NB4 (cell line): ENCODE measurements at regions not wholly inside any gene's neighbourhood (a gene's known extent, or its start where the extent isn't known, plus 50 kb on each side); places are given as distances from the start of the nearest gene placed in this dataset.

ENCODE experiments used
- MYC ChIP-seq: IDR thresholded peaks from 2 replicates; pipeline ENCODE4 v1.6.1; 2011; ENCODE audit warnings: low read depth, low read length
- POLR2A ChIP-seq: IDR thresholded peaks from 2 replicates; pipeline ENCODE4 v1.6.1; 2011; ENCODE audit warnings: mild to moderate bottlenecking; ENCODE audit not compliant: insufficient read length; ENCODE audit errors: extremely low read depth
- TF ChIP-seq, protein P1 (sequence below): IDR thresholded peaks from one replicate; pipeline ENCODE4 v1.5.1; 2012; ENCODE audit warnings: low read depth, low read length
- TF ChIP-seq, protein P2 (sequence below): IDR thresholded peaks from 2 replicates; pipeline ENCODE4 v1.6.1; 2011; ENCODE audit warnings: low read depth, low read length

DNA sequence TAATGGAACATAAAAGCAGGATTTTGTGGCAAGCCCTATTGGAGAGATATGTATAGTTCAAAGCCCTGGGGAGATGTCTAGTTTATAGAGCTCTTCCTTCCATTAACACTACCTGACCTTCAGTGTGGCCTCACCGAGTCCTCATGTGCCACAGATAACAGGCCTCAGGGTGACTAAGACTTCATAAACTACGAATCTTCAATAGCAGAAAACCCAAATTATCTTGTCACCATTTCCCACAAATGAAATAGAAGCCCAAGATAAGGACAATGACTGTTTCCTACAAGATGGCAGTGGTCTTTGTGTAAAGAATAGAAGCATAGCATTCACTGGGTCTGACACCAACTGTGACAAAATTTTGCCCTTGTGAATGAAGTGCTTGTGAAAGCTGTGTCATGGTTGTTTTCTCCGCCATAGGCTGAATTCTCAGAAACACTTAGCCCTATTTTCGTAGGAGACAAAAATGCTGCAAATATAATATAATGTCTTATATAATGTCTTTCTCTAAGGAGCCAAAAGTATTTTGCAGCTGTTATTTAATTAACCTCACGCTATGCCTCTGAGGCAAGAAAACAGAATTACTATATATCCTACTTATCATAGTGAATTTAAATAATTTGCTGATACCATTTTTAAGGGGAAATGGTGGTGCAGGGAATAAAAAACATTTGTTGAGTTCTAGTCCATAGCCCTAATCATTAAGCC, 136.7 kb upstream of the CWC22 start:
- TF ChIP-seq MYC (no peak), POLR2A (no peak)
- TF ChIP-seq, protein P1, sequence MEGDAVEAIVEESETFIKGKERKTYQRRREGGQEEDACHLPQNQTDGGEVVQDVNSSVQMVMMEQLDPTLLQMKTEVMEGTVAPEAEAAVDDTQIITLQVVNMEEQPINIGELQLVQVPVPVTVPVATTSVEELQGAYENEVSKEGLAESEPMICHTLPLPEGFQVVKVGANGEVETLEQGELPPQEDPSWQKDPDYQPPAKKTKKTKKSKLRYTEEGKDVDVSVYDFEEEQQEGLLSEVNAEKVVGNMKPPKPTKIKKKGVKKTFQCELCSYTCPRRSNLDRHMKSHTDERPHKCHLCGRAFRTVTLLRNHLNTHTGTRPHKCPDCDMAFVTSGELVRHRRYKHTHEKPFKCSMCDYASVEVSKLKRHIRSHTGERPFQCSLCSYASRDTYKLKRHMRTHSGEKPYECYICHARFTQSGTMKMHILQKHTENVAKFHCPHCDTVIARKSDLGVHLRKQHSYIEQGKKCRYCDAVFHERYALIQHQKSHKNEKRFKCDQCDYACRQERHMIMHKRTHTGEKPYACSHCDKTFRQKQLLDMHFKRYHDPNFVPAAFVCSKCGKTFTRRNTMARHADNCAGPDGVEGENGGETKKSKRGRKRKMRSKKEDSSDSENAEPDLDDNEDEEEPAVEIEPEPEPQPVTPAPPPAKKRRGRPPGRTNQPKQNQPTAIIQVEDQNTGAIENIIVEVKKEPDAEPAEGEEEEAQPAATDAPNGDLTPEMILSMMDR, result no peak
- TF ChIP-seq, protein P2, sequence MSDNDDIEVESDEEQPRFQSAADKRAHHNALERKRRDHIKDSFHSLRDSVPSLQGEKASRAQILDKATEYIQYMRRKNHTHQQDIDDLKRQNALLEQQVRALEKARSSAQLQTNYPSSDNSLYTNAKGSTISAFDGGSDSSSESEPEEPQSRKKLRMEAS, result no peak
